ENCODE measurements at regions not wholly inside any gene's neighbourhood (a gene's known extent, or its start where the extent isn't known, plus 50 kb on each side); places are given as distances from the start of the nearest gene placed in this dataset.
"Not testable (repeated sequence)": the region's sequence is repeated elsewhere in the genome, so short reads cannot be mapped to it uniquely, and the experiment has no call there.

- no peak for DNase-seq
- H3K27ac ChIP-seq: no peak overlapping the region
- H3K27me3 ChIP-seq: no peaks in the 10 kb centered on the region
- intact Hi-C loops (cut with DNase I; ENCODE audit: low total_unique reads): no loop called here
- no peaks in the 10 kb centered on the region for H3K4me1 ChIP-seq
- TF ChIP-seq, protein P1, sequence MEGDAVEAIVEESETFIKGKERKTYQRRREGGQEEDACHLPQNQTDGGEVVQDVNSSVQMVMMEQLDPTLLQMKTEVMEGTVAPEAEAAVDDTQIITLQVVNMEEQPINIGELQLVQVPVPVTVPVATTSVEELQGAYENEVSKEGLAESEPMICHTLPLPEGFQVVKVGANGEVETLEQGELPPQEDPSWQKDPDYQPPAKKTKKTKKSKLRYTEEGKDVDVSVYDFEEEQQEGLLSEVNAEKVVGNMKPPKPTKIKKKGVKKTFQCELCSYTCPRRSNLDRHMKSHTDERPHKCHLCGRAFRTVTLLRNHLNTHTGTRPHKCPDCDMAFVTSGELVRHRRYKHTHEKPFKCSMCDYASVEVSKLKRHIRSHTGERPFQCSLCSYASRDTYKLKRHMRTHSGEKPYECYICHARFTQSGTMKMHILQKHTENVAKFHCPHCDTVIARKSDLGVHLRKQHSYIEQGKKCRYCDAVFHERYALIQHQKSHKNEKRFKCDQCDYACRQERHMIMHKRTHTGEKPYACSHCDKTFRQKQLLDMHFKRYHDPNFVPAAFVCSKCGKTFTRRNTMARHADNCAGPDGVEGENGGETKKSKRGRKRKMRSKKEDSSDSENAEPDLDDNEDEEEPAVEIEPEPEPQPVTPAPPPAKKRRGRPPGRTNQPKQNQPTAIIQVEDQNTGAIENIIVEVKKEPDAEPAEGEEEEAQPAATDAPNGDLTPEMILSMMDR (IDR thresholded peaks at IDR 0.05): no peak
- no peak for TF ChIP-seq POLR2A (IDR thresholded peaks at IDR 0.05)
- no peaks in the 10 kb centered on the region for H3K9me3 ChIP-seq
- no peaks in the 10 kb centered on the region for H3K36me3 ChIP-seq
- H3K4me3 ChIP-seq: no peak overlapping the region
Observed at GRCh38 chr5:43840424-43841125, 237.6 kb downstream of the NNT start.

- no peak for DNase-seq
- Histone ChIP-seq H3K27me3 (no peaks in the 10 kb centered on the region), H3K4me3 (no peak overlapping the region), H3K27ac (no peak overlapping the region), H3K9me3 (no peaks in the 10 kb centered on the region), H3K36me3 (no peaks in the 10 kb centered on the region), H3K4me1 (no peaks in the 10 kb centered on the region)
- intact Hi-C loops (cut with DNase I; ENCODE audit: low total_unique reads): no loop called here
- TF ChIP-seq, protein P1 (IDR thresholded peaks at IDR 0.05): no peak
- TF ChIP-seq POLR2A (IDR thresholded peaks at IDR 0.05): no peak
Observed at GRCh38 chr5:43839218-43839617, 236.2 kb downstream of the NNT start.

DNA sequence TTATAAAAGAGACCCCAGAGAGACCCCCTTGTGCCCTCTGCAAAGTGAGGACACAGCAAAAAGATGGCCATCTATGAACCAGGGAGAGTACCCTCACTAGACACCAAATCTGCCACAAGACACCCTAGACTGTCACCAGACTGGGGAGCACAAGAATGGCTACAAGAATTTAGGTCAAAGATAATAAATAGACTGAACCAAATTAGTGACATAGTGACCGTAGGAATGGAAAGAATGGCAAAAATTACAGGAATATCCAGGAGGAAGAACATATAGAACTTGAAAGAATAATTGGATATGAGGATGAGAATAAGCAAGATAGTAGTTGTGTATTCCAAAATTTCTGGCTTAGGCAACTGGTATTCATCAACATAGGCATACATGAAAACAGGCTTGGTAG lies 235.0 kb downstream of the NNT start:
- DNase-seq: no peak
- Histone ChIP-seq H3K36me3 (no peaks in the 10 kb centered on the region), H3K27me3 (no peaks in the 10 kb centered on the region), H3K4me1 (no peaks in the 10 kb centered on the region), H3K4me3 (no peak overlapping the region), H3K27ac (no peak overlapping the region), H3K9me3 (no peaks in the 10 kb centered on the region)
- no peak for TF ChIP-seq POLR2A (IDR thresholded peaks at IDR 0.05)
- TF ChIP-seq, protein P1 (IDR thresholded peaks at IDR 0.05): no peak
- intact Hi-C loops (cut with DNase I; ENCODE audit: low total_unique reads): no loop called here

- H3K4me3 ChIP-seq: no peak overlapping the region
- no peaks in the 10 kb centered on the region for H3K27me3 ChIP-seq
- H3K36me3 ChIP-seq: no peaks in the 10 kb centered on the region
- intact Hi-C loops (cut with DNase I; ENCODE audit: low total_unique reads): no loop called here
- no peaks in the 10 kb centered on the region for H3K4me1 ChIP-seq
- TF ChIP-seq POLR2A (IDR thresholded peaks at IDR 0.05): no peak
- TF ChIP-seq, protein P1 (IDR thresholded peaks at IDR 0.05): no peak
- H3K9me3 ChIP-seq: no peaks in the 10 kb centered on the region
- H3K27ac ChIP-seq: no peak overlapping the region
- DNase-seq: no peak
Observed at GRCh38 chr5:43837091-43837490, 234.1 kb downstream of the NNT start.

GRCh38 chr5:43833961-43834360 lies 231.0 kb downstream of the NNT start:
- no peak for DNase-seq
- no peak overlapping the region for H3K4me3 ChIP-seq
- intact Hi-C loops (cut with DNase I; ENCODE audit: low total_unique reads): no loop called here
- no peaks in the 10 kb centered on the region for H3K9me3 ChIP-seq
- no peaks in the 10 kb centered on the region for H3K36me3 ChIP-seq
- TF ChIP-seq, protein P1 (IDR thresholded peaks at IDR 0.05): no peak
- TF ChIP-seq POLR2A (IDR thresholded peaks at IDR 0.05): no peak
- H3K27me3 ChIP-seq: no peaks in the 10 kb centered on the region
- no peak overlapping the region for H3K27ac ChIP-seq
- no peaks in the 10 kb centered on the region for H3K4me1 ChIP-seq

DNA sequence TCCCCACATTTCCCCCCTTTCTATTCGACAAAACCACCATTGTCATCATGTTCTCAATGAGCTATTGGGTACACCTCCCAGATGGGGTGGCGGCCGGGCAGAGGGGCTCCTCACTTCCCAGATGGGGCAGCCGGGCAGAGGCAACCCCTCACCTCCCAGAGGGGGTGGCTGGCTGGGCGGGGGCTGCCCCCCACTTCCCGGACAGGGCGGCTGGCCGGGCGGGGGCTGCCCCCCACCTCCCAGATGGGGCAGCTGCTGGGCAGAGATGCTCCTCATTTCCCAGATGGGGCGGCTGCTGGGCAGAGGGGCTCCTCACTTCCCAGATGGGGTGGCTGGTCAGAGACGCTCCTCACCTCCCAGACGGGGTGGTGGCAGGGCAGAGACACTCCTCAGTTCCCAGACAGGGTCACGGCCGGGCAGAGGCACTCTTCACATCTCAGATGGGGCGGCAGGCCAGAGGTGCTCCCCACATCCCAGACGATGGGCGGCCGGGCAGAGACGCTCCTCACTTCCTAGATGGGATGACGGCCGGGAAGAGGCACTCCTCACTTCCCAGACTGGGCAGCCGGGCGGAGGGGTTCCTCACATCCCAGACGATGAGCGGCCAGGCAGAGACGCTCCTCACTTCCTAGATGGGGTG lies 221.5 kb downstream of the NNT start:
- DNase-seq; intact Hi-C loops (cut with DNase I; ENCODE audit: low total_unique reads); H3K4me1 ChIP-seq; H3K27ac ChIP-seq; H3K4me3 ChIP-seq; H3K9me3 ChIP-seq; H3K36me3 ChIP-seq; H3K27me3 ChIP-seq: not testable (repeated sequence)

- intact Hi-C loops (cut with DNase I; ENCODE audit: low total_unique reads); H3K4me1 ChIP-seq; H3K27me3 ChIP-seq; H3K4me3 ChIP-seq; H3K36me3 ChIP-seq; H3K27ac ChIP-seq; H3K9me3 ChIP-seq; DNase-seq: not testable (repeated sequence)
Observed at GRCh38 chr5:43818394-43818793, 215.4 kb downstream of the NNT start.

Data from uterus (tissue), 3 donors.